ENCODE measurements at regions not wholly inside any gene's neighbourhood (a gene's known extent, or its start where the extent isn't known, plus 50 kb on each side); places are given as distances from the start of the nearest gene placed in this dataset.

- TF ChIP-seq ZFP3 (CRISPR knock-in tag; IDR thresholded peaks at IDR 0.05) (no peak), CSDC2 (CRISPR knock-in tag; IDR thresholded peaks at IDR 0.05) (no peak), CREB5 (CRISPR knock-in tag; IDR thresholded peaks at IDR 0.05; ENCODE audit: low read depth) (no peak), PPARA (CRISPR knock-in tag; IDR thresholded peaks at IDR 0.05; ENCODE audit: borderline replicate concordance) (no peak), SNAI2 (CRISPR knock-in tag; IDR thresholded peaks at IDR 0.05) (no peak), ZFP30 (CRISPR knock-in tag; IDR thresholded peaks at IDR 0.05) (no peak), ARNTL (CRISPR knock-in tag; IDR thresholded peaks at IDR 0.05; ENCODE audit: borderline replicate concordance, low read depth) (no peak), ZC3H10 (CRISPR knock-in tag; IDR thresholded peaks at IDR 0.05) (no peak), ZNF70 (CRISPR knock-in tag; IDR thresholded peaks at IDR 0.05) (no peak), RARB (CRISPR knock-in tag; IDR thresholded peaks at IDR 0.05) (no peak), GLIS3 (CRISPR knock-in tag; IDR thresholded peaks at IDR 0.05) (no peak)
- TF ChIP-seq, protein P1, sequence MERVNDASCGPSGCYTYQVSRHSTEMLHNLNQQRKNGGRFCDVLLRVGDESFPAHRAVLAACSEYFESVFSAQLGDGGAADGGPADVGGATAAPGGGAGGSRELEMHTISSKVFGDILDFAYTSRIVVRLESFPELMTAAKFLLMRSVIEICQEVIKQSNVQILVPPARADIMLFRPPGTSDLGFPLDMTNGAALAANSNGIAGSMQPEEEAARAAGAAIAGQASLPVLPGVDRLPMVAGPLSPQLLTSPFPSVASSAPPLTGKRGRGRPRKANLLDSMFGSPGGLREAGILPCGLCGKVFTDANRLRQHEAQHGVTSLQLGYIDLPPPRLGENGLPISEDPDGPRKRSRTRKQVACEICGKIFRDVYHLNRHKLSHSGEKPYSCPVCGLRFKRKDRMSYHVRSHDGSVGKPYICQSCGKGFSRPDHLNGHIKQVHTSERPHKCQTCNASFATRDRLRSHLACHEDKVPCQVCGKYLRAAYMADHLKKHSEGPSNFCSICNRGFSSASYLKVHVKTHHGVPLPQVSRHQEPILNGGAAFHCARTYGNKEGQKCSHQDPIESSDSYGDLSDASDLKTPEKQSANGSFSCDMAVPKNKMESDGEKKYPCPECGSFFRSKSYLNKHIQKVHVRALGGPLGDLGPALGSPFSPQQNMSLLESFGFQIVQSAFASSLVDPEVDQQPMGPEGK (CRISPR knock-in tag; IDR thresholded peaks at IDR 0.05; ENCODE audit: borderline replicate concordance), result no peak
- TF ChIP-seq, protein P2, sequence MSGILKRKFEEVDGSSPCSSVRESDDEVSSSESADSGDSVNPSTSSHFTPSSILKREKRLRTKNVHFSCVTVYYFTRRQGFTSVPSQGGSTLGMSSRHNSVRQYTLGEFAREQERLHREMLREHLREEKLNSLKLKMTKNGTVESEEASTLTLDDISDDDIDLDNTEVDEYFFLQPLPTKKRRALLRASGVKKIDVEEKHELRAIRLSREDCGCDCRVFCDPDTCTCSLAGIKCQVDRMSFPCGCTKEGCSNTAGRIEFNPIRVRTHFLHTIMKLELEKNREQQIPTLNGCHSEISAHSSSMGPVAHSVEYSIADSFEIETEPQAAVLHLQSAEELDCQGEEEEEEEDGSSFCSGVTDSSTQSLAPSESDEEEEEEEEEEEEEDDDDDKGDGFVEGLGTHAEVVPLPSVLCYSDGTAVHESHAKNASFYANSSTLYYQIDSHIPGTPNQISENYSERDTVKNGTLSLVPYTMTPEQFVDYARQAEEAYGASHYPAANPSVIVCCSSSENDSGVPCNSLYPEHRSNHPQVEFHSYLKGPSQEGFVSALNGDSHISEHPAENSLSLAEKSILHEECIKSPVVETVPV (CRISPR knock-in tag; IDR thresholded peaks at IDR 0.05), result no peak
Measured at GRCh38 chr11:60592601-60593000, 77.4 kb downstream of the MS4A13 start.

Measured in SK-N-SH treated with all-trans-retinoic acid at 6 μM for 48 hours (cell line).